ENCODE measurements at regions not wholly inside any gene's neighbourhood (a gene's known extent, or its start where the extent isn't known, plus 50 kb on each side); places are given as distances from the start of the nearest gene placed in this dataset.

DNA sequence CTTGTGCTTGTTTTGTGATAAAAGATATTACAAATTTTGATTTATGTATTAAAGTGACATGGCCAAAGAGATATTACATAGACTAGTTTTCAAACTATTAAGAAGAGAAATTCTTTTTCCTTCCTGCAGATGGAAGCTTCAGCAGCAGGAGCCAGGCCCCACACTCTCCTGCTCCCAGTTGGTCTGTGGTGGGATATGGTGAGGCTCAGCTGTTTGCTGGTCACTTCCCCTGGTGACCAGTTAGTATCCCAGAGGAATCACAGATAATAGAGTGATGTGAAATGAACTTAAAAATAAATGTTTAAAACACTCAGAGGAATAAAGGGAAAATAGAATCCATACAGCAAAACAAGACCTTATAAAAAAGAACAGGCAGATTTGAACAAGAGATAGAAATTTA, 154.7 kb downstream of the KTN1 start:
- DNase-seq = no peak

DNA sequence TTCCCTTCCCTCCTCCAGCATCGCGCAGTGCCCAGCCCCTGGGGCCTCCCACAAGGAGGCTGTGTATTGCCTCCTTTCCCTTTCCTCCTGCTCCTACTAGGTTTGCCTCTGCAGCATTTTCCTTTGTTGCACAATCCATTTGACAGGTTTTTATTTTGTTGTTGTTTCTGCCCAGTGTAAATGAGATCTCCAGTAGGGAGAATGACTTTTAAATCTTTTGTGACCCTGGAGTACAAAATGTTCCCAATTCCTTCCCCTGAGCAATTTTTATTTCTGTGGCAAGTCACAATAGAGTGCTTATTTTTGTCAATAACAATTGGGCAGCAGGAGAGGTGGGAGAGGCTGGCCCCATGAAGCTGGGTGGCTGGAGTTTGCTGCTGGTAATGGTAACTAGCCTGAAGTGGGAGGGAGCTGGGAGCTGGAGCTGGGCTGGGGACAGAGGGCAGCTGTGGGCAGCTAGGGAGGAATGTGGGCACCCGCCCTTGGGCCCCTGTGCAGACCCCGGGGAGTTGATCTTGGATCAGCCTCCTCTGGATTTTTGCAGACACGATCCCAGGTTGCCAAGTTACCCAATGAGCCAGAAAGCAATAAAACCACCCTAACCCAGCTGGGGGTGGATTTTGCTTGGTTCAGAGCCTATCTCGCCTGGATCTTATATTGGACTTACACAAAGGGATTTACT, 160.1 kb downstream of the KTN1 start:
- no peak for DNase-seq

DNA sequence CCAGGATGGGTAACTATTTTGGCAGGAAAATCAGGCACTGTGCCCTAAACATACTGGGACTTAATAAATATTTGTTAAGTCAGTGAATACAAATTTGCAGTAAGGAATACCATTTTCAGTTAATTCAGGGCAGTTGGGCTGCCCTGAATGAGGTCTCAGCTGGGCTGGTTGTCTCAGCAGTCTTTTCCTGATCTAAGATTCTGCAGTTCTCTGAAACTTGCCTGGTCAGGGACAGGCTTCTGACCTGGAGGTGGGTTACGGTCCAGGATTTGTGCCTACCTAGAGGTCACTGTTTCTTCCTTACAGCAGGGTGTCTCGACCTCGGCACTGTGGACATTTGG, 160.6 kb downstream of the KTN1 start:
- no peak for DNase-seq

DNA sequence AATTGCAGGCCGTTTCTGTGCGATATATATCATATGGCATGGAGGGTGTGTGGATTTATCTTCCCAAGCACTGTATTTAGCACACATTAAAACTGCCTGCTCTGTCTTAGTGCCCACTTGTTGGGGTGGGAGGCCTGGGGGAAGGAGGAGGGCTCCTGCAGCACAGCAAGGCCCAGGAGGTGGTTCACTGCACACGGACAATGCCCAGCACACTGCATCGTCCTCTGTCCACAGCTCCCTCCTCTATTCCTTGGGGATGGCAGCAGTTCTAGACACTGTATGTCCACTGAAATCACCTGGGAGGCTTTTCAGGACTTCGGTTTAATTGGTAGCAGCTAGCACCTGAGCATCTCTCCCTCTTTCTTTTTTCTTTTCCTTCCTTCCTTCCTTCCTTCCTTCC, 161.2 kb downstream of the KTN1 start:
- DNase-seq = no peak

DNA sequence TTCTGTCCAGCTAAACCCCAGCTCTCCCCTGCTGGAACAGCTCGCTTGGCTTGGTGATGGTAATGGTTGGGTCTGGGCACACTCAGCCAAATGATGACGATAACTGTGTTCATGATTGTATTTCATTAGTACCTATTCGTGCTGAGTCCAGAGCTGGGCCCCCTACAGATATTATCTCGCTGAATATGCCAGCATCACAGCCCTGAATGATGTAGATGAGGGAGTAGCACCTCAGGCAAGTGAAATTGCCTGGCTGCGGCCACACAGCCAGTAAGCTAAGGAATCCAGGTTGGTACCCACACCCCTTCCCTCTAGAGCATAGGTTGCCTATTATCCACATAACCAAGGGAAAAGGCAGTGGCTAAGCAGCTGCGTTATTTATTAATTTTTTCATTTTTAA, 163.5 kb downstream of the KTN1 start:
- DNase-seq = no peak

DNA sequence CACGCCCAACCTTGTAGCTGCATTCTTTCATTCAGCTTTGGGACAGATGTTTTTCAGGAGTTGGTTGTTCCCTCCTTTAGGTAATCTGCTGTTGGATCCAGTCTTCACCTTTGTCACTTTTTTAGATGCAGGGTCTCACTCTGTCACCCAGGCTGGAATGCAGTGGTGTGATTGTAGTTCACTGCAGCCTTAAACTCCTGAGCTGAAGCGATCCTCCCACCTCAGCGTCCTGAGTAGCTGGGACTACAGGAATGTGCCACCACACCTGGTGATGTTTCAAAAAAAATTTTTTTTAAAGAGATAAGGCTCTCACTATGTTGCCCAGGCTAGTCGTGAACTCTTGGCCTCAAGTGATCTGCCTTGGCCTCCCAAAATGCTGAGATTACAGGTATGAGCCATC, 164.3 kb downstream of the KTN1 start:
- no peak for DNase-seq

DNA sequence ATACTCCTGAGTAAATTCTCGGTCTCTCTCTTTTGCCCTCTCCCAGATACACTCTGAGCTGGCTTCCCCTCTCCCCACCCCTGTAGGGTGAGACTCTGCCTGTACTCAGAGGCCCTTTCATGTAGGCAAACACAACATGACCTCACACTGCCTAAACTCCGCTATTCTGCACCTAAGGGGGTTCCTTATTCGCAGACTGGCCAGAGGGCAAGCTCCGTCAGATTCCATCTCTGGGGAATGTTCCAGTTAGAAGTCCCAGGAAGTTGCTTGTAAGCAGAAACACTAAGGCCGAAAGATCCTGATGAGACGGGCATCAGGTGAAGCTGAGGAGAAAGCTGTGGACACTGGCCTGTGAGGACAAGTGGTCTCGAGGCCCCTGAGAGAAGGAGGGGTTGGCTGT, 165.9 kb downstream of the KTN1 start:
- no peak for DNase-seq

DNA sequence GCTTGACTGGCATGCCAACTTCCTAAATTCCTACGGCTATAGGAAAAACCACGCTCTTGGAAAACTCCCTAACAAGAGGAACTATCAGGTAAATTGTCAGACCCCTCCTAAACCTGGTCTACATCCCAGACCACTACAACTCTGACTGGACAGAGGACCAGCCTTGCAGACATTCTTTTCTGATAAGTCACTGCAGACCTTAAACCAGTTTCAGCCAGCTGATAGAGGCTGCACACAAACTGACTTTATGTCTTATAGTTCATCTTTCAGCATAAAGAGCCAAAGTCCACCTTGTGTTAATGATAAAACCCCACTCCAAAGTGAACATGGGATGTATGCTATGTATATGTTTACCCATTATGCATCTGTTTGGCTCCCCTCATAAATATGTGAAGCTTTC, 166.6 kb downstream of the KTN1 start:
- no peak for DNase-seq

DNA sequence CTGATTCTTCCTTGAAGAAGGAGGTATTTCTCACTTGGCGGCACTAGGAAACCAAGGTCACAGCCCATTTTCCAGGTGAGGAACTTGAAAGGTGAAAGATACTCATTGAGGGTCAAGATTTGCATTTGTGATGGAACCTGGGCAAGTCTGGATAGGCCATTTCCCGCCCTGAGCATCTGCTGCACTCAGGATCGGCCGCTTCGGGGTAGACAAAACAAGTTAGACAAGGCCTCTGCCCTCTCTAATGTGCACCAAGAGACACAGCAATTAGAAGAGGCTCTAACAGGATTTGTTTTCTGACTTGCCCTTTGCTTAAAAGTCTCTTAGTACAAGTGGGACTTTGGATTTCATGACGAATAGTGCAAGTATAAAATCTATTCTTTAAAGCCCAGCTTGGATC, 167.2 kb downstream of the KTN1 start:
- no peak for DNase-seq

DNA sequence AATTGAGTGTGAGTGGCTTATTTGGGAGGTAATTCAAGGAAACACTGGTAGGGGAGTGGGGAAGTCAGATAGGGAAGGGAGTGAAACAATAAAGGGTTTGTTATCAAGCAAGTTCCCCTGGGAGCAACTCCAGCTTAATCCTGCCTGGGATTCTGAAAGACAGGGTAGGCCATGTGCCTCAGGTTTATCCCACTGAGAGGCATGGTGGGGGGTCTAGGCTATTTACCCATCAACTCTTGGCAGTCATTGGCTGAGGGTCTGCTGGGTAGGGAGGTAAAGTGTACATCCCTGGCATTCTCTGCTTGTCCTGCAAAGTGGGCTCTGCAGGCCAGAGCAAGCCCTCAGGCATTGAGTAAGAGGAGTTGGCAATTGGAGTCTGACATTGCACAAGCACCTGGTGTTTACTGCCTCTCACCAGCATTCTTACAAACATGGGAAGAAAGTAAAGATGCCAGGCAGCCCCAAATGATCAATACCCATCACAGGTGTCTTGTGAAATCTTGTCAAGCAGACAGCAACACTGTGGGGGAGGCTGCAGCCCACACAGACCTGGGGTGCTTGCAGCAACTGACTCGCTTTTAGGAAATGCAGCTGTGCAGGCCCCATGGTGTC, 169.3 kb downstream of the KTN1 start:
- no peak for DNase-seq

DNA sequence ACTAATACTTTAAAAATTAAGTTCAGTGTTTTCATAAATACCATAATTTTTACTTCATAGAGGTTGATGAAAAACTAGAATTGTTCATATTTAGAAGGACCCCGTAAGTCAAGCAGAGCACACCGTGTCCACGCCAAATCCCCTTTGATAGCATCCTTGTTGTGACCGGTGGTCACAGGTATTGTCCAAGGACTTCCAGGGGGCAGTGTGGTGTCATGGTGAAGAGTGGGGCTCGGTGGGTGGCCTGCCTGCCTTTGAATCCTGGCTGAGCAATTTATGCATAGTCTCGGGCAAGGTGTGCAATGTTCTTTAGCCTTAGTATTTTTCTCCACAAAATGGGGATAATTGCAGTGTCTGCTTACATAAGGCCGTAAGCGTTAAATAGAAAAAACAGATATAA, 169.9 kb downstream of the KTN1 start:
- no peak for DNase-seq

DNA sequence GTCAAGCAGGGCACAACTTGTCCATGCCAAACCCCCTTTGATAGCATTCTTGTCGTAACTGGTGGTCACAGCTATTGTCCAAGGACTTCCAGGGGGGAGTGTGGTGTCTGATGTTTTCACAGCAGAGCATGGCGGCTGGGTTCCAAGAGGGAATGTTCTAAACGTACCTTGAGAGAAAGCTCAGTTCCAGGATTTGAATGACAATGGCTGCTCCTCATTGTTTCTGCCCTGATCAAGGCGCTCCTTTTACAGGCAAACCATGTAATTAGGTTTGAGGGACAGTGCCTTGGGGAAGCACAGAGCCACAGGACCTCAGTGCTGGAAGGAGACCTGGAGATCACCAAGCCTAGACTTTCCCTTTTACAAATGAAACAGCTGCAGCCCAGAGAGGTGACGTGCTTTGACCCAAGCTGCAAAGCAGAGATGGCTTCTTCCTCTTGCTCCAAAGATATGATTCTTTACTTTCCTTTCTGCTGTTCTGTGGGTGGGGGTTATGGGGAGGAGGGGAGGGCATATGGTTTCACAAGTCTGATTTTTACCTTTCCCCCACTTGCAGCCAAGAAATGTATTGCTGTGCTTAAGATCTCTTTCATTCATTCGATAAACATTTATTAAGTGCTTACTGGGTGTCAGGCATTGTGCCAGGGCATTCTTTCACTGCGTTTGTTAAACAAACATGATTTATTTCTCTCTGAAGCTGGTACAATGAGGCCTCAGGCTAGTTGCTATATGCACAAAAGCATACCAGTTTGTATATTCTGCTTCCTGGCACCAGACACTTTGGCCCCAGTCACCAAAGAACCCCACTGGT, 172.8 kb downstream of the KTN1 start:
- no peak for DNase-seq

DNA sequence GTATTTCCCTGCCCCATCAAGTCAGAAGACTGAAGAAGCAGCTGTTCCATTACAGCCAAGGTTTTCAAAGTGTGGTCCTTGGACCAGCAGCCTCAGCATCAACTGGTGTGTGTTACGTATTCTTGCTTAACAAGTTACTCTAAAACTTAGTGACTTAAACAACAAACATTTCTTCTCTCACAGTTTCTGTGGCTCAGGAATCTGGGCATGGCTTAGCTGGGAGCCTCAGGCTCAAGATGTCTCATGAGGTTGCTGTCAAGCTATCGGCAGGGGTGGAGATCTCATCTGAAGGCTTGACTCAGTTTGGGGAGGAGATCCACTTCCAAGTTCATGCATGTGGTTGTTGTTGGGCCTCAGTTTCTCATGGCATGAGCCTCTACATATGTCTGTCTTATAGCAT, 174.5 kb downstream of the KTN1 start:
- no peak for DNase-seq

DNA sequence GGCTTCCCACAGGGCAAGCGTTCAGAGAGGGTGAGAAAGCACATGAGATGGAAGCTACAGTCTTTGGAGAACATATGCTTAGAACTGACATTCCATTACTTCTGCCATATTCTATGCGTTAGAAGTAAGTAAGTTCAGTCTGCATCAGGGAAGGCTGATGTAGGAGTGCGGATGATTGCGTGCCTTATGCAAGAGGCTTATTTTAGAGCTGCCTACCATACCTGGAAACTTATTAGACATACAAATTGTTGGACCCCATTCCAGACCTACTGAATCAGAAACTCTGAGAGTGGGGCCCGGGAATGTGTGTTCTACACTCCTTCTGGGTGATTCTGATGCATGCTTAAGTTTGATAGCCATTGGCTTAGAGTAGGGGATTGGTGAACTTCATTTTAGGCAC, 174.9 kb downstream of the KTN1 start:
- no peak for DNase-seq

DNA sequence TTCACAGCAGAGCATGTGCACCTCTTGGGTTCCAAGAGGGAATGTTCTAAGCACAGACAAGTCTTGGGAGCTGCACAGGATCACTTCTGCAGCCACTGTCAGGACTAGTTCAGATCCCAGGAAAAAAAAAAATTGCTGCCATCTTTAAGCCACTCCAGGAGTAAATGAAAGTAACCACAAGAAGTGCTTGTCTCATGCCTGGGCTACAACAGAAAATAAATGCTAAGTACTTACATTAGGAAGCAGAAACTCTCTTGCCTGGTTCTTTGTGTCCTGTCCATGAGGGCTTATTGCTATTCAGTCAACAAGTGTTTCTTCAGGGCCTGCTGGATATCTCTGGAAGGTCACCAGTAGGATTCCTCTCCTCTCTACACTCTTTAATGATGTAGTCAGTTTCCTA, 176.1 kb downstream of the KTN1 start:
- DNase-seq = no peak

DNA sequence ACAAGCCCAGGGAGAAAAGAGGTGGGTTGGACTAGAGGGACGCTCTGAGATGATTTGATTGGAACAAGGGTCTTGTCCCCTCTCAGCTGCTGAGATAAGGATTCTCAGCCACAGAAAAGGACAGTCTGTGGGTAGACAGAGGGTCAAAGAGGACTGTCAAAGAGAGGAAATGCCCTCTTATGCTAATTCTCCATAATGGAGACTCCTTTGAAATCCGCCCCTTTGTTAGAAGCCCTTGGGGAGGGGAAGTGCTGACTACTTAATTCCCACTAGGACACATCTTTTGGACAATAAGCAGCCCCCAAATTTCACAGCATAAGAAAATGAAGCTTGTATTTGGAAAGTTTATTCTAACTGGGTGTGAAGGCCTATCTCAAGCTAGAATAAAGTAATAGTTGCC, 176.6 kb downstream of the KTN1 start:
- no peak for DNase-seq

DNA sequence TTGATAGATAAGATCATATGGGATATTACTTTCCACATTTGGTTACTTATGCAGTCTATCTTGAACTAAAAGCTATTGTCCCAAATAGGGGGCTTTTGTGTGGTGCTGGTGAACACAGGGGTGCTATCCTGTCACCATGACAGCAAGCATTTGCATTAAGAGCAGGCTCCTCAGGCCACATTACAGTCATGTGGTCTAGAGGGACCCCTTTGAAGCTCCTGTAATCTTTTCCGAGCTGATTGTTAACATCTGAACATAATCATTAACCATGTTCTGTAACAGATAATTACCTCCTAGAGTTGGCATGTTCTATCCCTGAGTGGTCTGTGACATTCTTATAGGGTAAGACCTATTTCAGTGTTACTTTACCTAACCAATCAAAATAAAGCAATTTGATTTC, 178.8 kb downstream of the KTN1 start:
- no peak for DNase-seq

DNA sequence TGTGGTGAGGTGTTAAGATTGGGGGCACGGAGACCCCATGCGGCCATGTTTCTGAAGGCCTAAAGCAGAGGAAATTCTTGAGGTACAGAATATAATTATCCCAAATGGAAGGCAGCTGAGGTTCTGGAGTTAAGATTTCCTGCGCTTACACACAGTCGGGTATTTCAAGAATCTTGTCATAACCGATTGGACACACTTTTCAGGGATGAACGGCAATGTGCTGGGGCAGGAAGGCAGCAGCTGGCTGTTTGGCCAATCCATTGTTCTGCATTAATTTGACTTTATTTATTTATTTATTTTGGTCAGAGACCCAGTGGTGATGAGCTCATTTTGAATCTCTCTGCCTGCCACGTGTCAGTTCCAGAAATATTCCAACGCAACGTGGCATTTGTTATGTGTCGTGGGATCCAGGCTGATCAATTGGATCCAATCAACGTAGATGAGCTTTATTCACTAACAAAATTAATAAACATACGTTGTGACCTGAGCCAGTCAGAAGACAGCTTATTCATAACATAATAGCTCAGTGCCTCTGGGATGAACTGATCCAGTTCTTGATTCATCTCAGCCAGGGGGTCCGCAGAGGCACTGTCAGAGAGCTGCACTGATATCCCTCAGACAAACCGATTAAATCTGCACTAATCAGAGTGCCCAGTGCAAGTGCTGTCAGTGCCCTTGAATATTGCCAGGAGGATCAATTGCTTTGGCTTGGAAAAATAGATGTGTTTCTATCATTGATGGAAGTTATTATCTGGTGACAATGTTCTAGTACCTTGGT, 181.0 kb downstream of the KTN1 start:
- peak; percentile 35 for DNase-seq

DNA sequence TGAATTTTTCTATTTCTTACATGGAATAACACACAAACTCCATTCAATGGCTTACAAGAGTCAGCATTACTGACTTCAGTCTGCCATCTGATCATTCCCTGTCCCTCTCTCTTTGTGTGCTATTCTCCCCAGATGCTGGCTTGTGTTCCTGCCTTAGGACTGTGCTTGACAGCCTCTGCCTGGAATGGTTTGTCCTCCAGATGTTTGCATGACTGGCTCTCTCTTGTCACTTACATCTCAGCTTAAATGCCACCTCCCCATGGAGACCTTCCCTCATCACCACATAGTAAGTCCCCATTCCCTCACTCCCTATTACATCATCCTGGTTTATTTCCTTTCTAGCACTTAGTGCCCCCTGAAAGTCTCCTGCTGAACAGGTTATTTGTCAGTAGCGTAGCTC, 181.6 kb downstream of the KTN1 start:
- DNase-seq = no peak

DNA sequence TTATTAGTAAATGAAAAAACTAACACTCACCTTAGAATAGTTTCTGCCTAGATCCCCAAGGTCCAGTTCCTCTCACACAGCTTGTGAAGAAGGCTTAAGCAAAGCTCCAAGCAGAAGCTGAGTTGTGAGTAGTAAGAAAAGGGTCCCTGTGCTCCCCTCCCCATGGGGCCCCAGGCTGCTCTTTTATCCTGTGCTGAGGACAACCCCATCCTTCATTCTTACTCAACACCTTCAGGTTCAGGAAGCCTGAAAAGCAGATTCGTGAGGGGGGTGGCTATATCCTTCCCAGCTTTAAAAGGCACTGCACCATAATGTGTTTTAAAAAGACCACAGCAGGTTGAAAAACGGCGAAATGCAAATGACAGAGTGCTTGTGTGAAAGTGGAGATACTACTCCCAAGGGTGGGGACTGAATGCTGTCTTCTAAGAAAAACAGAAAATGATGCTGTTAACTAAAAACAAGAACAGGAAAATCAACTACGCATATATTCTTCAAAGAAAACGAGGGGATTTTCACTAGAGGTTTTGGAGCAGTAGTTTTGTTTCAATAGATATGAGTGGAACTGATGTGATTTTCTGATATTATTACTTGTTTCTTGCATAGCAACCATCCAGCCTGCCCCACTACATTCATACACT, 182.7 kb downstream of the KTN1 start:
- DNase-seq = no peak

DNA sequence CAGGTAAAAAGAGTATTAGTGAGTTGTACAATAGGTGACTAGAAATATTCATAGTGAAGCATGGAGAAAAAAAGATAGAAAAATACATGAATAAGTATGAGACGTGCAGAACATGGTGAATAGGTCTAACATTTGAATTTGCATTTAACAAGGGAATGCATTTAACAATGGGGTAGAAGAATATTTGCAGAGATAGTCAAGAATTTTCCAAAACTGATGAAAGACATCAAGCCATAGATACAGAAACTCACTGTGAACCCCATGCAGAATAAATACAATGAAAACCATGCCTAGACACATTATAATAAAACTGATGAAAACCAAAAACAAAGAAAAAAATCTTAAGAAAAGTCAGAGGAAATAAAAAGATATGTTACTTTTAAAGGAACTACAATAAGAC, 184.8 kb downstream of the KTN1 start:
- DNase-seq = no peak

DNA sequence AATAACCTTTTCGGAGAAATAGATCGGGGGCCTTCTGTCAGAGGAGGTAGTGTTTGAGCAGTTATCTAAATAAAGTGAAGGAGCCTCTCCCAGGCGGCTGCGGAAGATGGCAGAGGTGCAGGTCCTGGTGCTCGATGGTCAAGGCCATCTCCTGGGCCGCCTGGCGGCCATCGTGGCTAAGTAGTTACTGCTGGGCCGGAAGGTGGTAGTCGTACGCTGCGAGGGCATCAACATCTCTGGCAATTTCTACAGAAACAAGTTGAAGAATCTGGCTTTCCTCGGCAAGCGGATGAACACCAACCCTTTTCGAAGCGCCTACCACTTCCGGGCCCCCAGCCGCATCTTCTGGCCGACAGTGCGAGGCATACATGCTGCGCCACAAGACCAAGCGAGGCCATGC, 186.1 kb downstream of the KTN1 start:
- DNase-seq = no peak

DNA sequence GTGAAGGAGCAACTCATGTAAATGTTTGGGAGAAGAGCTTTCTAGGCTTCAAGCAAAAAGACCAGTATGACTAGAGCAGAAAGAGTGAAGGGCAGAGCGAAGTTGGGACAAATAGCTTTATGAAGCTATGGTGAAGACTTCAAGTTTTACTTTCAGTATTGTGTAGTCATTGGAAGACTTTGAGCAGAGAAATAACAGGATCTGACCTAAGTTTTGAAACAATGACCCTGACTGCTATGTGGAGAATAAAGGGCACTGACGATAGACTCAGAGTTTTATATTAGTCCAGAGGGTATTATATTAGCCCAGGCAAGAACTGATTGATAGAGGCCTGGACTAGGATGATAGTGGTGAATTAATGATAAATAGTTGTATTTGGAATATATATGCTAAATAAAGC, 187.3 kb downstream of the KTN1 start:
- DNase-seq = no peak

Data from right hindlimb (tissue), 1 donor.